Spleen (tissue), 11 donors: ENCODE measurements at regions not wholly inside any gene's neighbourhood (a gene's known extent, or its start where the extent isn't known, plus 50 kb on each side); places are given as distances from the start of the nearest gene placed in this dataset.

Source experiments
- DNase-seq: peaks from one replicate; pipeline ENCODE4 v3.0.0-alpha.2; 2020
- H3K27ac ChIP-seq, 8 donors: fragments of 200-600 bp; sonication (generic) in 7 of 8; 1 replicate in 4 of 8; 2 replicates in 4 of 8; pipeline versions ENCODE4 v1.5.0 to v1.8.0; 2016 to 2021; ENCODE audit warnings: inconsistent platforms in 4 of 8, mild to moderate bottlenecking in 4 of 8, moderate library complexity in 1 of 8
- H3K27me3 ChIP-seq, 7 donors: fragments of 200-600 bp; sonication (generic) in 6 of 7; replicated peaks in 1 of 7; 1 replicate in 4 of 7; 2 replicates in 3 of 7; pipeline versions ENCODE4 v1.5.0 to v1.8.0; 2016 to 2021; ENCODE audit warnings: inconsistent platforms in 3 of 7, mild to moderate bottlenecking in 1 of 7
- H3K36me3 ChIP-seq, 6 donors: fragments of 200-600 bp; sonication (generic) in 5 of 6; 1 replicate in 4 of 6; 2 replicates in 2 of 6; pipeline versions ENCODE4 v1.5.0 to v1.8.0; 2016 to 2021; ENCODE audit warnings: inconsistent platforms in 2 of 6
- H3K4me1 ChIP-seq, 6 donors: fragments of 200-600 bp; sonication (generic) in 5 of 6; 1 replicate in 3 of 6; 2 replicates in 3 of 6; pipeline versions ENCODE4 v1.5.0 to v1.8.0; 2016 to 2021; ENCODE audit warnings: inconsistent platforms in 3 of 6
- H3K4me3 ChIP-seq, 8 donors: fragments of 200-600 bp; sonication (generic) in 7 of 8; 1 replicate in 4 of 8; 2 replicates in 4 of 8; pipeline versions ENCODE4 v1.5.0 to v1.8.0; 2016 to 2021; ENCODE audit warnings: inconsistent platforms in 4 of 8, mild to moderate bottlenecking in 4 of 8, moderate library complexity in 2 of 8
- H3K9me3 ChIP-seq, 8 donors: fragments of 200-600 bp; sonication (generic) in 7 of 8; 1 replicate in 4 of 8; 2 replicates in 4 of 8; pipeline versions ENCODE4 v1.5.0 to v1.8.0; 2016 to 2021; ENCODE audit warnings: inconsistent platforms in 4 of 8
- POLR2A ChIP-seq, 3 donors: fragments of 450-650 bp; IDR thresholded peaks; one replicate each; pipeline ENCODE4 v1.5.1; 2017; ENCODE audit warnings: antibody characterized with exemption in 3 of 3, mild to moderate bottlenecking in 1 of 3
- POLR2AphosphoS5 ChIP-seq, 3 donors: sonication (generic); formaldehyde crosslinking; IDR thresholded peaks; one replicate each; pipeline ENCODE4 v1.5.1; 2017; ENCODE audit warnings: antibody characterized with exemption in 3 of 3
- WGBS, 5 donors: extraction: QIAGEN DNeasy Blood & Tissue Kit in 3 of 5; methylation state at CpG; one replicate each; pipeline versions ENCODE4 v1.1.5 to v1.1.7; 2013 to 2018; 5-methylcytosine and 5-hydroxymethylcytosine counted together
- intact Hi-C: fragments of 100-400 bp; cut with DNase I; formaldehyde crosslinking; loops from one replicate; pipeline ENCODE4 v1.15.0; 2023; ENCODE audit warnings: low total_unique reads
- small RNA-seq, 4 donors: library from RNA; depleted of rRNA; stranded (forward); fragments of <200 nt; gene quantifications; one replicate each; pipeline ENCODE3, GENCODE V24; 2016
- TF ChIP-seq, protein P1 (sequence below), 11 experiments: fragments of 200-600 bp in 7 of 11; fragments of 450-650 bp in 4 of 11; sonication (generic) in 4 of 11; IDR thresholded peaks in 8 of 11; conservative IDR thresholded peaks in 3 of 11; 1 replicate in 7 of 11; 2 replicates in 4 of 11; pipeline versions ENCODE4 v1.4.0 to v1.8.0; 2016 to 2021; ENCODE audit warnings: antibody characterized with exemption in 11 of 11, inconsistent platforms in 4 of 11, mild to moderate bottlenecking in 1 of 11
- donor health status: healthy with polysubstance abuse.
- donor health status: DM: no; HTN: no; CAD: no; lungs with moderate emphysema.
- donor health status: DM: no; HTN: no; CAD: no.
- donor health status: Bipolar disorder and iron deficiency.
- donor health status: healthy.
- donor health status: DM: no; HTN: no; CAD: no.
- donor health status: DM: yes; HTN: yes; CAD: no.

DNA sequence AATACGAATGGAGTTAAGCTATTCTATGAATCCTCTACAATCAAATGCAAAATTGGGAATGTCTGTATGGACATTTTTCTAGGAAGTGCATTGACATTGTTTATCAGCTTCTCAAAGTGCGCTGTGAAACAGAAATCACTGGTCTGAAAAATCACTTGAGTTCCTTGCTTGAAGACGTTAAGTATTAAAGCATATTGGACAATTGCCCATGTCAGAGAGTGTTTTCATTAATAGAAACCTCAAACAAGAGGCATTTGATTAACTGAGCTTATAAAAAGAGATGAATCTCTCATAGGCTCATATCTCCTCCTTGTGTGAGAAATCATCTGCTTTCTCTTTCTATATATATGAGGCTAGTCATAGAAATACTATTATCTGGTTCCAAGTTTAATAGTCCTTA lies 692.1 kb upstream of the POU3F4 start:
- no peak for DNase-seq
- Histone ChIP-seq H3K4me1 (no peaks in the 10 kb centered on the region), H3K4me3 (no peak overlapping the region), H3K9me3 (peaks cover 0 to 16% (median 0%) of the 10 kb centered on the region in 8 donors), H3K36me3 (no peaks in the 10 kb centered on the region), H3K27ac (no peak overlapping the region), H3K27me3 (no peaks in the 10 kb centered on the region)
- intact Hi-C loops, result no loop called here
- TF ChIP-seq POLR2AphosphoS5 (IDR thresholded peaks at IDR 0.05) (no peak), POLR2A (IDR thresholded peaks at IDR 0.05) (no peak)
- TF ChIP-seq, protein P1, sequence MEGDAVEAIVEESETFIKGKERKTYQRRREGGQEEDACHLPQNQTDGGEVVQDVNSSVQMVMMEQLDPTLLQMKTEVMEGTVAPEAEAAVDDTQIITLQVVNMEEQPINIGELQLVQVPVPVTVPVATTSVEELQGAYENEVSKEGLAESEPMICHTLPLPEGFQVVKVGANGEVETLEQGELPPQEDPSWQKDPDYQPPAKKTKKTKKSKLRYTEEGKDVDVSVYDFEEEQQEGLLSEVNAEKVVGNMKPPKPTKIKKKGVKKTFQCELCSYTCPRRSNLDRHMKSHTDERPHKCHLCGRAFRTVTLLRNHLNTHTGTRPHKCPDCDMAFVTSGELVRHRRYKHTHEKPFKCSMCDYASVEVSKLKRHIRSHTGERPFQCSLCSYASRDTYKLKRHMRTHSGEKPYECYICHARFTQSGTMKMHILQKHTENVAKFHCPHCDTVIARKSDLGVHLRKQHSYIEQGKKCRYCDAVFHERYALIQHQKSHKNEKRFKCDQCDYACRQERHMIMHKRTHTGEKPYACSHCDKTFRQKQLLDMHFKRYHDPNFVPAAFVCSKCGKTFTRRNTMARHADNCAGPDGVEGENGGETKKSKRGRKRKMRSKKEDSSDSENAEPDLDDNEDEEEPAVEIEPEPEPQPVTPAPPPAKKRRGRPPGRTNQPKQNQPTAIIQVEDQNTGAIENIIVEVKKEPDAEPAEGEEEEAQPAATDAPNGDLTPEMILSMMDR (IDR thresholded peaks at IDR 0.05 in 8 of 11, conservative IDR thresholded peaks at IDR 0.05 in 3 of 11), result no peak
- WGBS, 5 donors, result 64 to 86% (median 74%) methylated on average over 3 of the region's 3 CpGs

- H3K4me3 ChIP-seq, result no peak overlapping the region
- no peak overlapping the region for H3K27ac ChIP-seq
- no peaks in the 10 kb centered on the region for H3K4me1 ChIP-seq
- no peak for DNase-seq
- H3K27me3 ChIP-seq, result no peaks in the 10 kb centered on the region
- intact Hi-C loops, result no loop called here
- WGBS, 5 donors, result 55 to 87% (median 62%) methylated on average over 2 of the region's 2 CpGs
- H3K36me3 ChIP-seq, result no peaks in the 10 kb centered on the region
- peaks cover 0 to 20% (median 0%) of the 10 kb centered on the region in 8 donors for H3K9me3 ChIP-seq
- TF ChIP-seq POLR2A (IDR thresholded peaks at IDR 0.05) (no peak), POLR2AphosphoS5 (IDR thresholded peaks at IDR 0.05) (no peak)
- TF ChIP-seq, protein P1 (IDR thresholded peaks at IDR 0.05 in 8 of 11, conservative IDR thresholded peaks at IDR 0.05 in 3 of 11), result no peak
Measured at GRCh38 chrX:82816562-82816961, 691.5 kb upstream of the POU3F4 start.

DNA sequence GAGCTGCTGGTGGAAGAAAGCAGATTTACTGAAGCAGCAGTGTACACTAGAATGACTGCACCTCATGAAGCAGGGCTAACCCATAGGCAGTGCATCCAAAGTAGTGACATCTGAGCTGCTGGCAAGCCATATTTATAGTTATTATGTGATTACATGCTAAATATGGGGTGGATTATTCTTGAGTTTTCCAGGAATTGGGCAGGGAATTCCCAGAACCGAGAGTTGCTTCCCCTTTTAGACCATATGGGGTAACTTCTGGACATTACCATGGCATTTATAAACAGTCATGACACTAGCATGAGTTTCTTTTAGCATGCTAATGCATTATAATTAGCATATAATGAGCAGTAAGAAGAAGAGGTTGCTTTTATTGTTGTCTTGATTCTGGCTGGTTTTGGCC lies 665.8 kb upstream of the POU3F4 start:
- intact Hi-C loops, result no loop called here
- Histone ChIP-seq H3K27me3 (no peaks in the 10 kb centered on the region), H3K4me3 (no peak overlapping the region), H3K4me1 (no peaks in the 10 kb centered on the region), H3K27ac (no peak overlapping the region), H3K9me3 (peaks cover 0 to 25% (median 4%) of the 10 kb centered on the region in 8 donors), H3K36me3 (no peaks in the 10 kb centered on the region)
- TF ChIP-seq POLR2A (IDR thresholded peaks at IDR 0.05) (no peak), POLR2AphosphoS5 (IDR thresholded peaks at IDR 0.05) (no peak)
- TF ChIP-seq, protein P1 (IDR thresholded peaks at IDR 0.05 in 8 of 11, conservative IDR thresholded peaks at IDR 0.05 in 3 of 11), result no peak
- no peak for DNase-seq
- 15 to 45% (median 22%) methylated on average over 1 of the region's 1 CpG for WGBS, 5 donors

GRCh38 chrX:82848111-82848510 lies 660.0 kb upstream of the POU3F4 start:
- intact Hi-C loops, result no loop called here
- no peak for DNase-seq
- Histone ChIP-seq H3K4me1 (no peaks in the 10 kb centered on the region), H3K27ac (no peak overlapping the region), H3K36me3 (no peaks in the 10 kb centered on the region), H3K27me3 (no peaks in the 10 kb centered on the region), H3K4me3 (no peak overlapping the region), H3K9me3 (peaks cover 0 to 6% (median 0%) of the 10 kb centered on the region in 8 donors)
- TF ChIP-seq, protein P1 (IDR thresholded peaks at IDR 0.05 in 8 of 11, conservative IDR thresholded peaks at IDR 0.05 in 3 of 11), result no peak
- no peak for TF ChIP-seq POLR2AphosphoS5 (IDR thresholded peaks at IDR 0.05)
- no peak for TF ChIP-seq POLR2A (IDR thresholded peaks at IDR 0.05)
- WGBS, 5 donors, result 75 to 98% (median 84%) methylated on average over 4 of the region's 4 CpGs

Small RNA genes in the stretch of these regions (small RNA-seq; reads per million reads assigned to genes)
- gene RF00394, result 0 reads per million in 4 donors
